ENCODE measurements at regions not wholly inside any gene's neighbourhood (a gene's known extent, or its start where the extent isn't known, plus 50 kb on each side); places are given as distances from the start of the nearest gene placed in this dataset.

- TF ChIP-seq EZH2phosphoT487 (conservative IDR thresholded peaks at IDR 0.05; ENCODE audit: low read length), result no peak
- TF ChIP-seq, protein P1, sequence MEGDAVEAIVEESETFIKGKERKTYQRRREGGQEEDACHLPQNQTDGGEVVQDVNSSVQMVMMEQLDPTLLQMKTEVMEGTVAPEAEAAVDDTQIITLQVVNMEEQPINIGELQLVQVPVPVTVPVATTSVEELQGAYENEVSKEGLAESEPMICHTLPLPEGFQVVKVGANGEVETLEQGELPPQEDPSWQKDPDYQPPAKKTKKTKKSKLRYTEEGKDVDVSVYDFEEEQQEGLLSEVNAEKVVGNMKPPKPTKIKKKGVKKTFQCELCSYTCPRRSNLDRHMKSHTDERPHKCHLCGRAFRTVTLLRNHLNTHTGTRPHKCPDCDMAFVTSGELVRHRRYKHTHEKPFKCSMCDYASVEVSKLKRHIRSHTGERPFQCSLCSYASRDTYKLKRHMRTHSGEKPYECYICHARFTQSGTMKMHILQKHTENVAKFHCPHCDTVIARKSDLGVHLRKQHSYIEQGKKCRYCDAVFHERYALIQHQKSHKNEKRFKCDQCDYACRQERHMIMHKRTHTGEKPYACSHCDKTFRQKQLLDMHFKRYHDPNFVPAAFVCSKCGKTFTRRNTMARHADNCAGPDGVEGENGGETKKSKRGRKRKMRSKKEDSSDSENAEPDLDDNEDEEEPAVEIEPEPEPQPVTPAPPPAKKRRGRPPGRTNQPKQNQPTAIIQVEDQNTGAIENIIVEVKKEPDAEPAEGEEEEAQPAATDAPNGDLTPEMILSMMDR (IDR thresholded peaks at IDR 0.05; ENCODE audit: insufficient read depth, low read length, poor library complexity, severe bottlenecking), result no peak
Measured at GRCh38 chr22:48305726-48306235, 1521.9 kb downstream of the BRD1 start.
